LoVo (cell line): ENCODE measurements at regions not wholly inside any gene's neighbourhood (a gene's known extent, or its start where the extent isn't known, plus 50 kb on each side); places are given as distances from the start of the nearest gene placed in this dataset.

Experiments used
- DNase-seq: peaks from one replicate; pipeline ENCODE4 v3.0.0-alpha.2; 2016; ENCODE audit warnings: low spot score

DNA sequence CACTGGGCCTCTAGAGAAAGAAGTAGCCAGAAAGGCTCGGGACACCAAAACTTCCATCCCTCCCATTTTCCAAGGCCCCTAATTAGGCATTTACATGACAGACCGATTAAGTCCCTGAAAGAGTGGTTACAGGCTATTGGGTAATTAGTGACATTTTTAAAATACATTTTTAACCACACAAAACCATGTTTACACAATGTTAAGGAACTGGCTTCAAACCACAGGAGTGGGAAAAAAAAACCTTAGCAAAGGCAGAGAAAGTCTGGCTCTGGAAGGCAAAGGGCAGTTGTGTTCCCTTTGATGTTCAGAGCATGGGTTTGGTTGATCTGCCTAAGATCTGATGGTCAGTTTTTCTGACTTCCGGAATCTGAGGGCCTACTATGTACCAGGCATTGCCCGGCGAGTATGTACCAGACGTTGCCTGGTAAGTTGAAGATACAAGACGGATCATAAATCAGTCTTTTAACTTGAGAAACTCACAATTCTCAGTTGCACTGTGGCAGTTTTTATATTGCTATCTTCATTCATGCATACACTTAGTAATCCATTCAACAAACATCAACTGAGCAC is 576.5 kb downstream of the MED13L start:
- DNase-seq, result no peak

DNA sequence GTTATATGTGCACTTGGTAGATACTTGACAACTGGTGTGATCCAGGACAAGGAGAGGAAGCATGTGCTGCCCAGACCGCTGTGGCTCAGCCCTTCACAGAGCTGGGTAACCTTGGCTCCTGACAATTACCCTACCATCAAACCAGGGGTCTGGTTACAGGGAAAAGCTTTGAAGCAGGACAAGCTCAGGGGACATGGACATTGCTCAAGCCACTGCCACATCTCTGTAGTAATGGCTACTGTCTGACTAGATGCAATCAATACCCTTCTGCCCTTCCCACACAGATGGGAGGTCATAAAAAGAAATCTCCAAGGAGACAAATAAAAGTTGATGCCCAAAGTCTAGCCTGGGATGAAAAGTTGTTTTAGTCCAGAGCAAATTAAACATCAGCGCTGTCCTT is 577.4 kb downstream of the MED13L start:
- DNase-seq, result no peak

DNA sequence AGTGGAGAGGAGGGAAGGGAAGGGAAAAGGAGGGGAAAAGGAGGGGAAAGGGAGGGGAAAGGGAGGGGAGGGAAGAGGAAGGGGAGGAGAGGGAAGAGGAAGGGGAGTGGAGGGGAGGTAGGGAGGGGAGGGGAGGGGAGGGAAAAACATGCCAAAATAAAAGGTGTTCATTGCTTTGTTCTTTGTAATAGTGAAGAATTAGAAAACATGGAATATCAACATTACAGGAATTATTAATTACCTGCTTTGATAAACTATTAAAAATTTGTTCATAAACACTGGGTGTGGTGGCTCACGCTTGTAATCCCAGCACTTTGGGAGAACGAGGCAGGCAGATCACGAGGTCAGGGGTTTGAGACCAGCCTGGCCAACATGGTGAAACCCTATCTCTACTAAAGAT is 579.2 kb downstream of the MED13L start:
- no peak for DNase-seq

DNA sequence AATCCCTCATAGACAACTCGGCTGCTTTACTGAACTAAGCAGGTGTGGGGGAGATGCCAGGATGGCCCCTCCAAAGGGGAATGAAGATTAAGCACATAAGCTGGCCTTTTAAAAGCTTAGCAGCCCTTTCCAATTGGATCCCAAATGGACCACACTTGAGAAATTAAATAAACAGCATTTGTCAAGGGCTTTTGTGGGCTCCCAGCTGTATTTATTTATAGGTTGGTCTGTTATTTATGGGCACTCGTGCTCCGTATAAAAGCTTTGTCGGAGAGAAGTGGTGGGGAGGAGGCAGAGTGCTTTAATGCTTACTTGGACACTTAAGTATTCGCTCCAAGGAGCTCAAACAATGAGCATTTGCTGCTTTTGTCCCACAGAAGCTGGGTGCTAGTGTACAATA is 580.2 kb downstream of the MED13L start:
- no peak for DNase-seq

DNA sequence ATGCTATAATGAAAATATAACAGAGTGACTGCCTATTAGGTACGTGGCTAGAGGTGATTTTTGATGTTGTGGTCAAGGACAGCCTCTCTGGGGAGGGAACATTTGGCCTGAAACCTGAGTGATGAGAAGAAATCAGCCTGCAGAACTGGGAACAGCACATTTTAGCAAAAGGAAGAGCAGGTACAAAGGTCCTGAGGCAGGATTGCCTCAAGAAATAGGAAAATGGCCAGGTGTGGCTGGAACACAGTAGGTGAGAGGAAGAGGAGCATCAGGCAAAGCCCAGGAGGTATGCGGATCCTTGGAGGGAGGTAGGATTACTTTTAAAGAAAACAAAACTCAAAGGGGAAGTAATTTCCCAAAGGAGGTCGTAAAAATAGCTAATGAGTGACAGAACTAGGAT is 582.9 kb downstream of the MED13L start:
- no peak for DNase-seq

DNA sequence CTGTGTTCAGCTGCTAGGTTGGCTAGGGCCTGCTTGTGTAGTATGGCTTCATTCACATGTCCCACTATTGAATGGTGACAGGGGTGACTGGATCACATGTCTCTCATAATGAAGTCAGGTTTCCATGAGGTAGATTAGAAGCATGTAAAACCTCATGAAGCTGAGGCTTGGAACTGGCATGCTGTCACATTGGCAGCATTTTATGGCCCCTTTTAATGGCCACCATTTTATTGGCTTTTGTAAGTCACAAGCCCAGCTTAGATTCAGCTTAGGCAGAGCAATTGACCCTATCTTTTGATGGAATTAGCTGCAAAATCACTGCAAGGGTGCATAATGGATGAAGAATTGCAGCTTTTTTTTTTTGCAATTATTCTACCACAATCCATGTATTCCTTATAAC is 583.5 kb downstream of the MED13L start:
- DNase-seq, result no peak

DNA sequence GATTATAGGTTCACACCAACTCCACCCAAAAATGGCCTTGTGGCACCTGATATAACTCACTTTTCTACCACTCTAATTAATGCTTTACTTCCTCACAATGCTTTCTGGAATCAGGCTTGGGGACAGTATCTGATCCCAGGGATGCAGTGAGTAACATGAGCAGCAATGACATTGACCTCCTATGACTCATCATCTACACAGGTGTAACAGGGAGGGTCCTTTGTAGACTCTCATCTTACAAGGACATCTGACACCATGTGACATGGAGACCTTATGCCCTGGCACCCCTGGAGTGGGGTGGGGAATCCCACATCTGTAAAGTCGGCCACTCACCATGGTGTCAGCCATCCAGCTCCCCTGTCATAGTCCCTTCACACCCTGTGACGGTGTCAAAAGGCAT is 586.4 kb downstream of the MED13L start:
- peak; percentile 54 for DNase-seq

DNA sequence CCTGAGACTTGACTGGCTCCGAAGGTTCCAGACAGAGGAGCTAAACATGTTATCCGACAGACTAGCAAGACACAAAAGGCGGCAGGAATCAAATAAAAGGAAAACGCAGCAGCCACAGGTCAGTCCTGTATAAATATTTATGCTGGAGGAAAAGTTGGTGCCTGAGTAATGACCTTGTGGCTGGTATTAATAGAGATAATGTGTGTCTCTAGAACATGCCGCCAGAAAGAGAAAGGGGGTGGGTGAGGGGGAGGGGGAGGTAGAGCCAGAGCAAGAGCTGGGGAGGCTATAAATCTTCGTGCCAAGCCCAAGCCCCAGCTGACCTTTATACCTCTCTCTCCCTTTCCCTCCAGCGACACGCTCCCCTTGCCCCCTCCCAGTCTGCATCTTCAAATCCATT is 590.4 kb downstream of the MED13L start:
- DNase-seq, result no peak

DNA sequence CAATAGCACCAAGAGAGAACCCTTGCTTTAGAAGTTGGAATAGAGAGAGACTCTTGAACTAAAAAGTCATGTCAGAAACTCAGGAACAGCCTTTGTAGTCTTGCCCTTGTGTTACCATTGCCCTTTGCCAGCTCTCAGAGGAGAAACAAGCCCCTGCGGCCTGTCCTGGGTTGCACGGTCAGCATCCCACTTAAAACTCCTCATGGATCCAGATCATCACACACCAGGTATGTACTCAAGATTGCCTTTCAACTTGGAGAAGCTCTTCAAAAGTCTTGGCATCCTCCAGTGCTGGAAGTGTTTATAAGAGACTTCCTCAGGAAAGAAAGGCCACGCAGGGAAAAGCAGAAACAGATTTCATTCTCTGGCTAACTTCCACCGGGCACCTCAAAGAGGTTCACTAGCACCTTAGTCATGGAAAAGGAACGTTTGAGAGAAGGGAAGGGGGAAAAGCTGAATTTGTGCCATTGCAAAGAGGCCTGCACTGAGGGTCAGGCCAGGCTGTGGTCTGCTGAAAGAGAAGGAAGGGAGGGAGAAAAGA is 594.2 kb downstream of the MED13L start:
- DNase-seq, result no peak

DNA sequence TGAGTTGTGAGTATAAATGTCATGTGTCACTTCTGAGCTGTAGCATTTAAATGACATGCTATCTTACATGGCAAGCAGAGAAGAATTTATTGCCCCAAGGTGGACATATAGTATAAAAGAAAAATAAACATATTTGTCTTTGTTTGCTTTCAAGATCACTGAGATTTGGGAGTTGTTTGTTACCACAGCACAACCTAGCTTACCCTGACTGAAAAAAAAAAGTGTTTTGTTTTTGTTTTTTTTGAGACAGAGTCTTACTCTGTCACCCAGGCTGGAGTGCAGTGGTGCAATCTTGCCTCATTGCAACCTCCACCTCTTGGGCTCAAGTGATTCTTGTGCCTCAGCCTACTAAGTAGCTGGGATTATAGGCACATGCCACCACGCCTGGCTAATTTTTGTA is 596.5 kb downstream of the MED13L start:
- DNase-seq, result no peak

DNA sequence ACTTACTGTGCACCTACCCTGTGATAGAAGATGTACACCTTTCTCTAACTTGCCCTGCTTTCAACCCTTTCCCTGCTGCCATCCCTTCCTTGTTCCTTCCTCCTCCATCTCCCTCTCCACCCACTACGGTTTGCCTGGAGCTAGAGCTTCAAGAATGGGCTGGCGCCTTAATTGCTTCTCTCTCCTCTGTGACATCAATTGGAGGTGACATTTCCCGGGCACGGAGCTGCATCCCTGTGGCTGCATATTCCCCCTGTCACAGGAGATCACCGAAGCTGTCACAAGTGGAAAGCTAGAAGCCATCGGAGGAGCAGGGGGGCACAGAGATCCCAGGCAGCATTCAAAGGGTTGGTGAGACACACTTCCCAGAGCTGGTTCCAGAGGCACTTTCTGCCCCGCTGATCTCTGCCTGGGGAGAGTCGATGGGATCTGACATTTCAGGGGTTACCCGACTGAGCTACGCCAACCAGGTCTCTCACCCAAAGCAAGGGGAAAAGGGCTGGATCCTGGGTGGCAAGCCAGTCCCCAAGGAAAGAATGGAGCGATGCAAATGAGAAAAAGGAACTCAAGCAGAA is 604.9 kb downstream of the MED13L start:
- DNase-seq, result no peak

DNA sequence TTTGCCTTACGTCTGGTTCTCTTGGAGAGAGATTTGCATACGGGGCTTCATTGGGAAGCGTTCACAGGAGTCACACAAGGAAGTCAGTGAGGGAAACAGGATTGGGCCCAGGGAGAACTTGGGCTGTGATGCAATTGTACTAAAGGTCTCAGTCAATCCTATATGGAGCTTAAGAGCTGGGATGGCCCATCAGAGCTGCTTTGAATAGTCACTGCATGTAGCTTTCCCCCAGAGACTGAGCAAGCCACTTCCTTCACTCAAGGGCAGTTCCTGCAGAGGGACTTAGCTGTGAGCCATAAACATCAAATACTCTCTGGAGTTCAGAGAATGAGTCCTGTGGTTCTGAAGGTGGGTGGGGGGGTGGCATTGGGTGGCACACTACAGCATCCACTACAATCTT is 605.4 kb downstream of the MED13L start:
- DNase-seq, result no peak

DNA sequence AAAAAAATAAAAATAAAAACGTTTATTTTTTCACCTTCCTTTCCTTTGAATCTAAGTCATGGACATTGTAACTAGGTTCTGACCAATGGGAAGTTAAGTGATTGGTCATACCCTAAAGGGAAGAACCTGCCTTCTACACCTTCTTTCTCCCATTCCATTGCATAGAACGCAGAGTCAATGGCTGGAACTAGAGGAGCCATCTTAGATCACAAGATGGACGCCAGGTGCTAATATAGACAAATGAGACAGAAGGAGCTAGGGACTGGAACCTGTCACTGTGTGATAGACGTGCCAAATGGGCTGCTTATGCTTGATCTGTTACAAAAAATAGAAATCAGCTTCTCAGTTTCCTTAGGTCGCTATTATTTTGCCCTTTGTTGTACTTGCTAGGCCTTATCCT is 606.6 kb downstream of the MED13L start:
- DNase-seq, result no peak

DNA sequence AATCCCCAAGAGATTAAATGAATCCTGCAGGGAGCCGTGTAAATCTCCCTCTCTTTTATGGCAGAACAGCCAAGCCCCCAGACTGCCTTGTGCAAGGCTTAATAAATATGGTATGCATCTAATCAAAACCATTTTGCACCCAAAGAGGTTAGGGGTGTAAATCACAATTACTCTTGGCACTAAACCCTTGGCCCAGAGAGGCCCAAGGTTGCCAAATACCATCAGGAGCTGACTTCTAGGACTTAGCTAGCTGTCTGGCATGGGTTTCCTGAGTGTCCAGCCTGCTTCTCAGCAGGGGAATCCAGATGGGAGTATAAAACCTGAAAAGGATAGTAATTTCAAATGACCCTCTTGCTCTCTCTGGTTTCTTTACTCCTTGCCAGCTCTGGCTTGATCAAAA is 610.4 kb downstream of the MED13L start:
- DNase-seq, result no peak

DNA sequence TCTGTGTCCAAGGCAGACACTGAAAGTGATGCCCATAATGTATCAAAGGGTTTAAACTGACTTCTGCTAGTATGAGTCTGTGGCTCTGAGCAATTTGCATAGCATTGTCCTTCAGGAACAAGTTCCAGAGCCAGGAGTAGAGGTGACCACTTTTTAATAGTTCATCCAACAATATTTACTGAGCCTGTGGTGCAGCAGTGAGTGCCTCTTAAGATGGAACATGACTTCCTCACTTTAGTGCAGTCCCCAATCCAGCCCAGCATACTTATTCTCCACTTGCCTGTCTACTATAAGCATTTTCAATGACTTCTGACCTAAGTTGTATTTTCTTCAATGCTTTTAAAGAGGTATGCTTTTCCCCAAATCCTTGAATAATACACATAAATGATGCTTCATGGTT is 611.3 kb downstream of the MED13L start:
- no peak for DNase-seq

DNA sequence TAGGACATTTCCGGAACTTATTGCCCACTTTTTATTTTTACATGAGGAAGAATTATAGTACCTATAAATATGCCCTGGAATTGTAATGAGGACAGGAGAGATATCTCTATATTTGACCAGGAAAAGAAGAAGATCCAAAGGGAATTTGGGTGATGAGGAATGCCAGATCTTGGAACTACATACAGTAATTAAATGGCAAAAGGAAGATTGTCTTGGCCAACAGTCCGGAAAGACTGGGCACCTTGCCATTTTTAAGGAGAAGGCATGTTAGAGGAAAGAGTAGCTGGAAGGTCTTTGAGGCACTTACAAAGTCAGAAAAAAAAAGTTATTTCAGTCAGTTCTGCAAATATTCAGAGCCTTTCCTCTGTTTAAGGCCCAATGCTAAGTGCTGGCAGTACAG is 616.4 kb downstream of the MED13L start:
- DNase-seq, result no peak

DNA sequence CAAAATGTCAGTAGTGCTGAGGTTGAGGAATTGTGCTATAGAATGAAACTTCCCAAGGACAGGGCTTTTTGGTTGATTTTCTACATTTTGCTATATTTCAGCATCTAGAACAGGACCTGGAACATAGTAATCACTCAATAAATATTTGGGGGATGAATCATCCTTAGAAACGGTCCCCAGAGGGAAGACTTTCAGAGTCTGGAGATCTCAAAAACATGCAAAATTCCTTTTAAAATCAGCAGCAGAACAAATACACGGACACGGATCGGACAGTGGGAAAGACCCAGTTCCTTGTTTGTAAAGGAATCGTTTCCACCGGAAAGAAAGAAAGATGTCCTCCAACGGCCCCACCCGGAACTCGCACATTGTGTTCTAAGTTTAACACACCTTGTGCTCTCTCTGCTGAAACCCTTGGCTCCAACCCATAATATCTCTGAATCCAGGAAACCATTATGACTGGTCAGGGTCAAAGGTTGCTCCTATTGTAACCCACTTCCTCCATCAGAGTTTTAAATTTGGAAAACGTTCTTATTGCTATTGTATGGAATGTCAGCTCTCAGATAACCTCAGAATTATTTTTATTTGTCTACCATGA is 617.2 kb downstream of the MED13L start:
- peak; percentile 85 for DNase-seq

DNA sequence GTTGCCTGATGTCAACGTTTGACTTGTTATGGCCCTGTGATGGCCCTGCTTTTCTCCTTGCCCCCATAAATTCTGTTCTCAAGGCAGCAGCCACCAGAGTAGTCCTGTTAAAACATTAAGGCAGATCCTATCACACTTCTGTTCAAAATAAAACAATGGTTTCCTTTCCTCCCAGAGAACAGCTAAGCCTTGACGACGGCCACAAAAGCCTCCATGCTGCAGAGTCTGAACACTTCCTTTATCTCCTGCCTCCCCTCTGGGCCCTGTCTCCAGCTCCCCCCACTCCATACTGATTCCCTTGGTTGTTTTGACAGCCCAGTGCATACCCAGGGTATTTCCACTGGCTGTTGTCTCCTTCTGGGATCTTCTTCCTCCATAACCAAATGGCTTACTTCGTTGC is 618.1 kb downstream of the MED13L start:
- no peak for DNase-seq

DNA sequence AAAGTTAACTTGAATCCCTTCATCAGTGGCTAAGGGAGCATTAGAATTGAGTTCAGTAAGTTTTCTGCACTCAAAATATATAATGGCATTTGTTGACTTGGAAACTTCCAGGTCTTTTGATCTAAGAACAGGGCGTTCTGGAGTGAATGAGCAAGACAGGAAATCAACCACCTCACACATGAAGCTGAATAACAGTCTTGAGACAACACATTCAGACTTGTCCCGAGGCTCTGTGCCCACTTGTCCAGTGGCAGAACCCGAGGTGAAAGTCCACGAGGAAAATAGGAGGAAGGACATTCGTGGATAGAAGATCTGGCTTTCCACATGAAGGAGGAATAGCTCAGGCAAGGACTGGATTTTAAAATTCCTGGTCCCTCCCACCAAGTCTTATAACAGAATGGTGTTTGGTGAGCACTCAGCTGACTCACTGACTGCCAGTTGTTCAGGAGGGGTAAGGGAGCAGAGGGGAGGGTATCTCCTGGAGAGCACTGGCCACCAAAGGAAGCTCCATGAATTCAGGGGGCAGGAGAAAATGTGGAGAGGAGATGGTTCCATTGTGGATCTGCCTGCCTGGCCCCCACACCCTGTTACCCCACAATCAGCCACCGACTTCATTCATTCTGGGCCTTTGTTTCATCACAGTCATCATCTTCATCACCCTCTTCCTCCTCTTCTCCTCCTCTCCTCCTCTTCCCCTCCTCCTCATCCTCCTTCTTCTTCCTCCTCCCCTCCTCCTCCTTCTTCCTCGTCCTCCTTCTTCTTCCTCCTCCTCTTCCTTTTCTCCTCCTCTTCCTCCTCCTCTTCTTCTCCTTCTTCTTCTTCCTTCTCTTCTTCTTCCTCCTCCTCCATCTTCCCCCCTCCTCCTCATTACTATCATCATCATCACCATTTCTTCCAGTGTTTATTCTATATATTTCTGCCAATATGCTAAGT is 620.1 kb downstream of the MED13L start:
- no peak for DNase-seq

DNA sequence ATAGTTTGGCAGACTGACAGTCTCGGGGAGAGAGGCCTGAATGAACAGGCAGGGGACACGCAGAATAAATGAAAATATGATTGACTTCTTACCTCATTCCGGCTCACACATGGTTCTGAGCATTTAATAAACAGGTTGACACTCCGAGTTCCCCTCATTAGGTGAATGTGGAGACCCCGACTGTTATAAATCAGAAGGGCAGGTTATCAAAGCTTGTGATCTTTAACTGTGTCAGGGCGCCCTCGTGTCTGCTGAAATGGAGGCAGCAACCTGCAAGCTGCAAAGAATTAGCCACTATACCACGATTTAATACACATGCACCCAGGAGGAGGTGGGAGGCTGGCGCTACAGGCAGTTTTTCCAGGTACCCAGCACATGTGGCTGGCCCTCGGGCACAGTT is 627.5 kb downstream of the MED13L start:
- no peak for DNase-seq

DNA sequence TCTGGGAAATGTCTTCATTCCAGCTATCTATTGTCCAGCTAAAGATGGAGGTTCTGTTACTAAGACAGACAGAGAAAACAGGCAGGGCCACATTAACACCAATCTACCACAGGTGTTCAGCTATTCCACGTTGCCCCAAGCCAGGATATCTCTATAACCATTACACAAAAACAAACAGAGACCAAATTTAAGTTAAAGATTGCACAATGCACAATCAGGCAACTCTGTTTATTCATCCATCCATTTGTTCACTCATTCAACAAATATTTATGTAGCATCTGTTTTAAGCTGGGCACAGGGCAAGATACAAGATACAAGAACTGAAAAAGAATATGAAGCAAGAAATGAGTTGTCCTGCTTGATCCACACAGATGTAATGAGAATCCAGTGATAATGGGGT is 629.0 kb downstream of the MED13L start:
- DNase-seq, result no peak

DNA sequence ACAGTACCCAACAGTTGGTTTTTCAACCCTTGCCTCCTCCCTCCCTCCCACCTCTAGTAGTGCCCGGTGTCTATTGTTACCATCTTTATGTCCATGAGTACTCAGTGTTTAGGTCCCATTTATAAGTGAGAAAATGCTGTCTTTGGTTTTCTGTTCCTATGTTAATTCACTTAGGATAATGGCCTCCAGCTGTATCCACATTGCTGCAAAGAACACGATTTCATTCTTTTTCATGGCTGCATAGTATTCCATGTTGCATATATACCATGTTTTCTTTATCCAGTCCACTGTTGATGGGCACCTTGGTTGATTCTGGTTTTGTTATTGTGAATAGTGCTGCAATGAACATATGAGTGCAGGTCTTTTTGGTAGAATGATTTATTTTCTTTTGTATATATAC is 631.3 kb downstream of the MED13L start:
- no peak for DNase-seq

DNA sequence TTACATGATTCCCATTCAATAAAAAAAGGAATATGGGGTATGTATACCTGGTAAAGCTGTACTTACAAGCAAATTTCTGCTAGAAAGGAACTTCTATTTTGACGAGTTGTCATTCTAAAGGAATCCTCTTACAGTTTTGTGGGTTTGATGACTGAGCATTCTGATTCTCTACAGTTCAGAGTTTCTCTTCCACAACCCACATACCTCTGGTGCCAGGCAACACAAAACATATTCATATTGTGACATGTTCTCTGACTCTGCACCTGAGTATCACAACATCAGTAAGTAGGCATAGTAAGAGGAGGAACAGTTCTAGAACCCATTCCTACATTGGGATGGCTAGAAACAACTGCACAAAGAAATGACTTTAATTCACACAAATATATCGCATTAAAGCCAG is 636.6 kb downstream of the MED13L start:
- DNase-seq, result no peak
